Thymus (tissue), 11 donors: ENCODE measurements at regions not wholly inside any gene's neighbourhood (a gene's known extent, or its start where the extent isn't known, plus 50 kb on each side); places are given as distances from the start of the nearest gene placed in this dataset.

Source experiments
- DNase-seq, 9 donors: peaks; one replicate each; pipeline ENCODE4 v3.0.0-alpha.2; 2013; ENCODE audit warnings: low spot score in 9 of 9, low read depth in 6 of 9, missing footprints in 1 of 9
- H3K27ac ChIP-seq, 2 donors: one replicate each; pipeline ENCODE4 v1.5.1; 2013; ENCODE audit warnings: control low read depth in 1 of 2, low read depth in 1 of 2, low read length in 1 of 2, mild to moderate bottlenecking in 1 of 2, moderate library complexity in 1 of 2
- H3K27me3 ChIP-seq, 2 donors: one replicate each; pipeline ENCODE4 v1.5.1; 2013; ENCODE audit warnings: low read length in 1 of 2; ENCODE audit not compliant: control insufficient read depth in 2 of 2, insufficient read depth in 1 of 2
- H3K36me3 ChIP-seq, 2 donors: one replicate each; pipeline ENCODE4 v1.5.1; 2013; ENCODE audit warnings: low read length in 1 of 2, mild to moderate bottlenecking in 1 of 2, moderate library complexity in 1 of 2; ENCODE audit not compliant: control insufficient read depth in 2 of 2, insufficient read depth in 2 of 2
- H3K4me1 ChIP-seq, 2 donors: one replicate each; pipeline ENCODE4 v1.5.1; 2013; ENCODE audit warnings: low read length in 2 of 2; ENCODE audit not compliant: control insufficient read depth in 2 of 2, insufficient read depth in 2 of 2
- H3K4me3 ChIP-seq, 2 donors: one replicate each; pipeline ENCODE4 v1.5.1; 2013; ENCODE audit warnings: low read length in 2 of 2, control low read depth in 1 of 2, mild to moderate bottlenecking in 1 of 2
- H3K9me3 ChIP-seq, 2 donors: one replicate each; pipeline ENCODE4 v1.5.1; 2013; ENCODE audit warnings: low read length in 1 of 2, mild to moderate bottlenecking in 1 of 2; ENCODE audit not compliant: control insufficient read depth in 2 of 2, insufficient read depth in 1 of 2
- WGBS: extraction: QIAGEN DNeasy Blood & Tissue Kit; methylation state at CpG from one replicate; pipeline ENCODE4 v1.1.7; 2013; 5-methylcytosine and 5-hydroxymethylcytosine counted together
- donor health status: healthy.

DNA sequence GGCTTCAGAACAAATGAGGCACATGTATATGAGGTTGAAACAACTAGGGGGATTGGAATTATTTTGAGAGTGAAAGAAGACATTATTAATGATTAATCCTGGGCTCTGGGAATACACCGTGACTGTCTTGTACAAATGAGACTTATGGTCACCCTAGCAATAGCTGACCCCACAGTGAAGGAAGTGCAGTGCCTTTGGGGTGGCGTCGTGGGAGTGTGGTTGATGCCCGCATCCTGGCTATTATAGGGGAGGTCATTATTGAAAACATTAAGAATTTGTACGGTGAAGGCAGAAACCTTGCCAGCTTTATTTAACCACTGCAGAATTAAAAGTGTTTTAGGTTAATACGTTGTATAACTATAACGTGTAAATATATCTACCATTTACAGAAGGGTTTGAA, 296.7 kb downstream of the CYRIA start:
- DNase-seq, result no peak
- no peaks in the 10 kb centered on the region for H3K9me3 ChIP-seq
- no peak overlapping the region for H3K27ac ChIP-seq
- H3K36me3 ChIP-seq, result no peaks in the 10 kb centered on the region
- no peak overlapping the region for H3K4me3 ChIP-seq
- H3K27me3 ChIP-seq, result no peaks in the 10 kb centered on the region
- 97% methylated on average over 7 of the region's 7 CpGs for WGBS
- no peaks in the 10 kb centered on the region for H3K4me1 ChIP-seq

DNA sequence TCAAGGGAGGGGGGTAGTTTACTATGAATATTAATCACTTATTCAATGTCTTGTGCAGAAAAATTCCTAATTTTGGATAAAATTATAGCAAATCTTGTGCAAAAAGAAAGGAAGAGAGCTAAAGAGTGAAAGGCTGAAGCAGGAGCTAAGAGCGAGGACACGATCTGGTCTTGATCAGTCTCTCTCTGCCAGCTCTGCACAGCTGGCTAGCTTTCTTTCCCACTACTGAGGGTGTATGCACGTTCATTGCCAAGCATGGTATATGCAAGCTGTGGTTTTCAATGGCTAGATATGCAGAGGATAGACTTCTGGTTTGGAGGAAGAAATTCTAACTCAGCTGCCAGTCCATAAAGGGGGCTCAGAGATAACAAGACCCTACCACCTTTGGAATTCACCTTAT, 297.3 kb downstream of the CYRIA start:
- Histone ChIP-seq H3K36me3 (no peaks in the 10 kb centered on the region), H3K4me3 (no peak overlapping the region), H3K4me1 (no peaks in the 10 kb centered on the region), H3K27me3 (no peaks in the 10 kb centered on the region), H3K9me3 (no peaks in the 10 kb centered on the region), H3K27ac (no peak overlapping the region)
- WGBS, result 94% methylated on average over 3 of the region's 3 CpGs
- DNase-seq, result no peak

DNA sequence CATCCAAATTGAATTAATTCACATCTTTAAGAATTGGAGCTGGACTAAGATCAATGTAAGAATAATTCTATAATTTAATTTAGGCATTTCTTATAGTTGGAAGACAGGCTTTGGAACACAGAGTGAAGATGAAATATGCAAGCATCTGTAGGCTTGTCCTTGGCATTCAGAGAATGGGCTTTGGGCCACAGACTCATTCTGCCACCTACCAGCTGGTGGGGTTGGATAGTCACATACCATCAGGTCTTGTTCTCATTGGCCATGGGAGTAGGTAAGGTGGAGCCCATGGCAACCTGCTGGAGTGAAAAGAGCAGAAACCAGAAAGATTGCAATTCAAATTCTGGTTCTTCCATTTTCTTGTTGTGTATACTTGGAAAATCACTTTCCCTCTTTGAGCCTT, 300.3 kb downstream of the CYRIA start:
- H3K27ac ChIP-seq, result no peak overlapping the region
- H3K27me3 ChIP-seq, result no peaks in the 10 kb centered on the region
- DNase-seq, result no peak
- H3K4me3 ChIP-seq, result no peak overlapping the region
- H3K36me3 ChIP-seq, result no peaks in the 10 kb centered on the region
- no peaks in the 10 kb centered on the region for H3K9me3 ChIP-seq
- H3K4me1 ChIP-seq, result no peaks in the 10 kb centered on the region

DNA sequence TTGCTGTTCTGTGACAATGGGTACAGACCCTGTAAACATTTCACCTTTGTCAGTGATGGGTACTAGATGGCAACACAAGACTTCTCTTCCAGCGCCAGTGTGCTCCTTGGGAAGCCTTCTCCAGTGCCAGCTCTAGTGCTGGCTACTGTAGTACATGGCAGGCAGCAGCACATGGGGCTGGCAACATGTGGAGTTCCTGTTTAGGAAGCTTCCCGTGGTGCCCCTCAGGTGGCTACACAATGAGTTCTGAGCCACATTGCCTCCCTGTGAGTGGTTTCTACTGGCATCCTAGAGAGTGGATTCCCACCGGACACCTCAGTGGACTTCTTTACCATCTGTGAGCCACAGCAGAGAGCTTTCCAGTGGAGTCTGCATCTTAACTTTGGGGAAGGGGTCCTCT, 302.1 kb downstream of the CYRIA start:
- Histone ChIP-seq H3K4me1 (no peaks in the 10 kb centered on the region), H3K9me3 (no peaks in the 10 kb centered on the region), H3K4me3 (no peak overlapping the region), H3K27me3 (no peaks in the 10 kb centered on the region), H3K36me3 (no peaks in the 10 kb centered on the region), H3K27ac (no peak overlapping the region)
- no peak for DNase-seq
- WGBS, result 90% methylated on average over 3 of the region's 3 CpGs

DNA sequence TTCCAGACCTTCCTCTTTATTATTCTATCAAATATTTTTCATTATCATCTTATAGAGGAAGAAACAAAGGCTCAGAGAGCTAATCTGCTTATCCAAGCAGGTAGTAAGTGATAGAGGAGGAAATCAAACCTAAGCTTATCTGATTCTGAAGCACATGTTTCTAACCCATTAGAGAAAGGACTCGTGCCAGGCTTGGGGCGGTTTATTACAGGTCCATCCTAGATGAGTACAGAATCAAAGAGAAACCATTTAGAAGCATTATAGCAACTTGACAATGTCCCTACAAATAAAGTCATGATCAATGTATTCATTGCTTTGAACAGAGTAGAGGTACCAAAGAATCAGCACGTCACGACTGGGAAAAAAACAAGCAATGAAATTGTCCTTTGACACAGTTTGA, 303.0 kb downstream of the CYRIA start:
- Histone ChIP-seq H3K4me3 (no peak overlapping the region), H3K27me3 (no peaks in the 10 kb centered on the region), H3K9me3 (no peaks in the 10 kb centered on the region), H3K27ac (no peak overlapping the region), H3K36me3 (no peaks in the 10 kb centered on the region), H3K4me1 (no peaks in the 10 kb centered on the region)
- WGBS, result 89% methylated on average over 4 of the region's 4 CpGs
- no peak for DNase-seq

DNA sequence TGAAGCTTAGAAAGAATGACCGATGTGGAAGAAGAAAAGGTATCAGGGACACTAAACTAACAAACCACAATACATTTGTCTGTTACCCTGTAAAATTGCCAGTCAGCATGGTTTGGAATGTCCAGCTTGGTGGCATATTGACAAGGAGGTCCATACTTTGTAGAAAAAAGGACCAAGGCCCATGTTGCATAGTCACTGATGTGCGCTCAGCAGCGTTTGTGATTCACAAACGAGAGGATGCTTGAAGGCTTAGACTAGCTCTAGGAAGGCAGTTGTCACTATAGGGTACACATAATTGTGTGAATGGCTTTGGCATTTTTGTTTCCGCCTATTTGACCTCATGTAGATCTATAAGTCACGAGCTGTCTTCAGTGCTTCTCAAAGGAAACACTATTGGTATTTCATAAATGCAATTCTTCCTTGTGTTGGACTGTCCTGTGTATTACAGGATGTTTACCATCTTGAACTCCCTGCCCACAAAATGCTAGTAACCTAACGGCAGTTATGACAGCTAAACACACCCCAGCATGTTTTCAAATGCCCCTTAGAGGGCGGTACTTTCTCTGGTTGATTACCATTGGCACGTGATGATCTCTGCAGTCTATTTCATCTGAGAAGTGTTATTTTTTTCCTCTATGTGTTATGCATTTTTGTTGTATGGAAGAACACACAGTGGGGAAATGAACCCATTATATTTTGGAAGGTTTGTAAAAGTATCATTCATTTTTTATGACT, 304.2 kb downstream of the CYRIA start:
- Histone ChIP-seq H3K4me1 (no peaks in the 10 kb centered on the region), H3K27ac (no peak overlapping the region), H3K9me3 (no peaks in the 10 kb centered on the region), H3K27me3 (no peaks in the 10 kb centered on the region), H3K4me3 (no peak overlapping the region), H3K36me3 (no peaks in the 10 kb centered on the region)
- WGBS, result 94% methylated on average over 9 of the region's 9 CpGs
- DNase-seq, result no peak

DNA sequence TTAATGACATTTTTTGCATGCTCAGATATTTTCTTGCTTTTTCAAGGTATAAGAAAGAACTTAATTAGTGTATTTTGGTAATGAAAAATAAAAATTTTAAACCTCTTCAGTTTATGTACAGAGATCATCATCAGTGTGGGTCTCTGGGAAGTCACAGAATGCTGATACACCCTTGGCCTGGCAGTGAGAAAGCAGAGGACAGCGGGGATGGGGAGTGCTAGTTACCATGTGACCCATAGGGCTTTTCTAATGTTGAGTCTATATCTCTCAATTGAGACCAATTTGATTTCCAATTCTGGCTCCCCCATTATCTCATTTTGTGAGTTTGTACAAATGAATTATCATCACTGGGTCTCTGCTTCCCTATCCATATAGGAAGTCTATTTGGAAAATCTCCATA, 305.7 kb downstream of the CYRIA start:
- 93% methylated on average over 1 of the region's 1 CpG for WGBS

DNA sequence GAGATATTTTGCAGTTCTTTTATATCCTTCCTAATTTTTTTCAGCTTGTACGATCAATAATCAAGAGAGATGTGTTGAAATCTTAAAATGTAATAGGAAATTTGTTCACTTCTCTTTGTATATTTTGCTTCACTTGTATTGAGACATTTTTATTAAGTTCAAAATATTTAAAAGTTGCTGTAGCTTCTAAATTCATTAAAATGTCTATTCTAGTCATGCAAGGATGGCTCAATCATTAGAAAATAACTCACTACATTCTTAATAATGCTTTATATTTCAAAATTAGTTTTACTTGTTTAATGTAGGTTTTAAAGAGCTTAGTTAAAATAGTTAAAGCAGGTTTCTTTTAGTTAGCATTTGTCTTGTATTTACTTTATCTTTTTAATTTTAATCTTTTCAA, 308.4 kb downstream of the CYRIA start:
- Histone ChIP-seq H3K36me3 (no peaks in the 10 kb centered on the region), H3K9me3 (no peaks in the 10 kb centered on the region), H3K4me3 (no peak overlapping the region), H3K4me1 (no peaks in the 10 kb centered on the region), H3K27ac (no peak overlapping the region), H3K27me3 (no peaks in the 10 kb centered on the region)
- whole genome bisulfite sequencing, result 91% methylated on average over 1 of the region's 1 CpG
- DNase-seq, result no peak

More for the DNA sequence above, 305.7 kb downstream of the CYRIA start:
- H3K27me3 ChIP-seq, result no peaks in the 10 kb centered on the region
- H3K4me3 ChIP-seq, result no peak overlapping the region
- DNase-seq, result no peak
- no peaks in the 10 kb centered on the region for H3K36me3 ChIP-seq
- no peak overlapping the region for H3K27ac ChIP-seq
- H3K9me3 ChIP-seq, result no peaks in the 10 kb centered on the region
- no peaks in the 10 kb centered on the region for H3K4me1 ChIP-seq

DNA sequence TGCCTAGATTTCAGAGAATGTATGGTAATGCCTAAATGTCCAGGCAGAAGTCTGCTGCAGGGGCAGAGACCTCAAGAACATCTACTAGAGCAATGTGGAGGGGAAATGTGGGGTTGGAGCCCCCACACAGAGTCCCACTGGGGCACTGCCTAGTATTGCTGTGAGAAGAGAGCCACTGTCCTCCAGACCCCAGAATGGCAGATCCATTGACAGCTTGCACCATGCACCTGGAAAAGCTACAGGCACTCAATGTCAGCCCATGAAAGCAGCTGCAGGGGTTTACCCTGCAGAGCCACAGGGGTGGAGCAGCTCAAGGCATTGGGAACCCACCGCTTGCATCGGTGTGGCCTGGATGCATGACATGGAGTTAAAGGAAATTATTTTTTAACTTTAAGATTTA, 314.1 kb downstream of the CYRIA start:
- Histone ChIP-seq H3K36me3 (no peaks in the 10 kb centered on the region), H3K4me1 (no peaks in the 10 kb centered on the region), H3K27ac (no peak overlapping the region), H3K9me3 (peaks cover 0 to 8% of the 10 kb centered on the region in 2 donors), H3K4me3 (no peak overlapping the region), H3K27me3 (no peaks in the 10 kb centered on the region)
- WGBS, result 97% methylated on average over 2 of the region's 2 CpGs
- no peak for DNase-seq

DNA sequence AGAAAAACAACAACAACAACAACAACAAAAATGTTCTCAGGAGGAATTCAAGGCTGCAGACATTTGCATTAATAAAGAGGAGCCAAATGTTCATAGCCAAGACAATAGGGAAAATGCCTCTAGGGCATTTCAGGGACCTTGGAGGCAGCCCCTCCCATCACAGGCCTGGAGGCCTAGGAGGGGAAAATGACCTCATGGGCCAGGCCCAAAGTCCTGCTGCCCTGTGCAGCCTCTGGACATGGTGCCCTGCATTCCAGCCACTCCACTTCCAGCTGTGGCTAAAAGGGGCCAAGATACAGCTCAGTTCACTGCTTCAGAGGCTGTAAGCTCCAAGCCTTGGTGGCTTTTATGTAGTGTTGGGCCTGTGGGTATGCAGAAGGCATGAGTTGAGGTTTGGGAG, 314.5 kb downstream of the CYRIA start:
- no peak overlapping the region for H3K4me3 ChIP-seq

More for the DNA sequence above, 314.5 kb downstream of the CYRIA start:
- Histone ChIP-seq H3K27me3 (no peaks in the 10 kb centered on the region), H3K27ac (no peak overlapping the region), H3K4me1 (no peaks in the 10 kb centered on the region), H3K36me3 (no peaks in the 10 kb centered on the region), H3K9me3 (peaks cover 0 to 8% of the 10 kb centered on the region in 2 donors)
- DNase-seq, result no peak
